HS-5 (cell line): ENCODE measurements at regions not wholly inside any gene's neighbourhood (a gene's known extent, or its start where the extent isn't known, plus 50 kb on each side); places are given as distances from the start of the nearest gene placed in this dataset.

Experiments
- DNase-seq: peaks from one replicate; pipeline ENCODE4 v3.0.0-alpha.2; 2012; ENCODE audit warnings: low read depth

GRCh38 chr16:86683441-86684194 is 105.3 kb downstream of the FOXL1 start:
- no peak for DNase-seq

DNA sequence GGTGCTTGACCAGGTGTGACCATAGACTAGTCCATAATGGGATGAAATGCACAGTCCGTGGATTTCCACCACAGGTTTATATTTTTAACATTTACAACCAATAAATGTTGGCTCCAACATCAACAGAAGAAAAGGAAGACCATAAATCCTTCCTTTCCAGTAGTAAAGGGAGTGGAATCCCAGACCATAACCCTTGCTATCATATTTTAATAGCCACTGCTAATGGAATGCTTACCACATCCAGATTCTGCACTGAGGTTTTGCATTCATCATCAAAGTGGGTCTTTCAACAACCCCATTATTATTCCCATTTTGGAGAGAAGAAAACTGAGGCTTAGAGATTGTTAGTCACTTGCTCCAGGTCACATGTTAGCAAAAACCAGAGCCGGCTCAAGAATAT is 106.7 kb downstream of the FOXL1 start:
- no peak for DNase-seq

GRCh38 chr16:86690970-86691369 is 112.6 kb downstream of the FOXL1 start:
- DNase-seq = no peak

- no peak for DNase-seq
Observed at GRCh38 chr16:86692426-86692825, 114.1 kb downstream of the FOXL1 start.

GRCh38 chr16:86693033-86693432 is 114.7 kb downstream of the FOXL1 start:
- DNase-seq = no peak

GRCh38 chr16:86697715-86698114 is 119.4 kb downstream of the FOXL1 start:
- no peak for DNase-seq

DNA sequence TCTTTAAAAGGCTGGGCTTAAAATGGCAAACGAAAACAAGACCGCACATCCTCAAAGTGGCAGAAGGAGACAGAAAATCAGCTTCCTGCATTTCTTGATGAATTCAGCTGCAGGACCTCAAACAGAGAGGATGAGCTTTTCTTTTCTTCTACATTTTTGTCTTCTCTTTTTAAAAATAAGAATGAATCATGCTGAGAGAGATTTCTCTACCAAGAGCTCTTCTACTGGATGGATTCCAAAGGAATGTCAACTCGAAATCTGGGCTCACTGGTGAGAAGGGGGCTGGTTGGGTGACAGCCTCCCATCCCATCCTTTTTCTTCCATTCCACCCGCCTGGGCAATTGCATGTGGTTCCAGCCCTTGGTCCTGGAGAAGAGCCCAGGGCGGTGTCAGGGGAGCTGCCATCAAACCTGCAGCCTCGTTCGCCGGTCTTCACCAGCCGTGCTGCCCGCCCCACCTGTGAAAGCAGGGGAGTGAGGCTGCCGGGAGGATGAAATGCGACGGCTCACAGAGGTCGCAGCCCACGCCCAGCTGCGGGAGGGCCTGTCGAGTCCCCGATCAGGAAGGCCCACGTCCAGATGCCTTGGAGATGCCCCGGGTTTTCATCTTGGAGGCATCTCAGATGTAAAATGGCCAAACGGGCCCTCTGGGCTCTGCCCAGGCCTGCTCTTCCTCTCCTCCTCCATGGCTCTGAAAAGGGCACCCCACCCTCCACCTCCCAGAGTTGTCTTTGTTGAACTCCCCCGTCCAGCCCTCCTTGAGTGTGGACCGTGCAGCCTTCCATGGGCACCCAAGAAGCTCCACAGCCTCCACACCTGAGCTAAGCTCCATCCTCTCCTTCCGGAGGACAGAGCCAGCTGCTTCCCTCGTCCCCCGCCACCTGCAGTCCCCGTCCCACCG is 121.9 kb downstream of the FOXL1 start:
- DNase-seq = no peak

DNA sequence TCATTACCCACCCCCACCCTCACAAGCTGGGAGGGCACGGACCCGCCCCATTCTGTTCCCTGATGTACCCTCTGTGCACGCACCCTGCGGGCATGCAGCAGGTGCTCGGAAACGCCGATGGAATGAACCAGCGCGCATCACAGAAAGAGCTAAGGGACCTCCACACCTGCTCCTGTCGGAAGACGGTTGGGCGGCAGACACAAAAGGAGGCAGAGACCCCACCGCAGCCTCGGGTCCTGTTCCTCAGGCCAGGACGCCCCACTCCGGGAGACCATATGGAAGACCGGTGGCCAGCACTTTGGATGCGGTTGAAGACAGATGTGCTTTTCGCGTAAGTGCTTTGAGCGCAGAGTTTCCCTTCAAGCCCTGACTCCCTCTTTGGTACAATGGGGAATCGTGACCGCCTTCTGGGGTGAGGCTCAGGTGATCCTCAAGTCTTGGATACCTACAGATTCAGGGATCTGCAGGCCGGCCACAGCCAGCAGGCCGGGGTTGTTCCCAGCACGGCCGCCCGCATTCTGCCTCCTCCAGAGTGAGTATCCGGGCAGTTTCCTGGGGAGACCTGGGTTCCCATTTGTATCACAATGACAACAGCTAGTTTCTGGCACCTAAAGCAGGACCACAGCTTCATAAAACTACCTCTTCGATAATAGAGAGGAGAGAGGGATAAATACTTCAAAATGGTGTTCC is 123.1 kb downstream of the FOXL1 start:
- DNase-seq = no peak

DNA sequence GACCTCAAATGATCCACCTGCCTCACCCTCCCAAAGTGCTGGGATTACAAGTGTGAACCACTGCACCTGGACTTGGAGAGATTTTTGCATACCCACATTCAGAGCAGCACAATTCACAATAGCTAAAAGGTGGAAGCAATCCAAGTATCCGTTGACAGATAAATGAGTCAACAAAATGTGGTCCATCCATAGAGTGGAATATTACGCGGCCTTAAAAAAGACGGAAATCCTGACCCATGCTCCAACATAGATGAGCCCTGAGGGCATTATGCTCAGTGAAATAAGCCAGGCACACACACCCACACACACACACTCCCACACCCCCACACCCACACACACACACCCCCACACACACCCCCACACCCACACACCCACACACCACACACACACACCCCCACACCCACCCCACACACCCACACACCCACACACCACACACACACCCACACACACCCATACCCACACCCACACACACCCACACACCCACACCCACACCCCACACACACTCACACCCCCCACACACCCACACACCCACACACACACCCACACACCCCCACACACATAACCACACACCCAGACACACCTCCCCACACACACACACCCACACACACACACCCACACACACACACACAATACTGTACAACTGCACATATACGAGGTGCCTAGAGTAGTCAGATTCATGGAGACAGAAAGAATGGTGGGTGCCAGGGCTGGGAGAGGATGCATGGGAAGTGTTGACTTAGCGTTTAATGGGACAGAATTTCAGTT is 124.7 kb downstream of the FOXL1 start:
- no peak for DNase-seq

GRCh38 chr16:86704516-86704915 is 126.2 kb downstream of the FOXL1 start:
- DNase-seq = no peak

- DNase-seq = no peak
Observed at GRCh38 chr16:86706726-86707125, 128.4 kb downstream of the FOXL1 start.

- DNase-seq = no peak
Observed at GRCh38 chr16:86707171-86707570, 128.8 kb downstream of the FOXL1 start.

GRCh38 chr16:86707581-86707980 is 129.2 kb downstream of the FOXL1 start:
- DNase-seq = no peak

DNA sequence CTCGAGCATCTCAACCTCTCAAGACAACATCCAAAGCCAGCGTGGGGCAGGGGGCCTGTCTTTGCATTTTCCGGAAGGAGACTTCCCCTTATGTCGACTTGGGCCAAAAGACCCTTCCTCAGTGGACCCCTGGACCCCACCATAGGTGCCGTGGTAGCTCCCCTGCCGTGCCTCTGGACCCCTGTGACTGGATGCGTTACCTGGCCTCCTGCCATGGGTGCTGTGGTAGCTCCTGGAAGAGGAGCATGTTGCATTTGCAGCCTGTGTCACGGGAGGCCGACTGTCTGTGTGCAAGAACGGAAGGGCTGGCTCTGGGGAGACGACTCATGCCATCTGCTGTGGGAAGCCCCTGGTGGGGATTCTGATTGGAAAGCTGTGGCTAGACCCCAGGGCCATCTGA is 130.1 kb downstream of the FOXL1 start:
- no peak for DNase-seq

DNA sequence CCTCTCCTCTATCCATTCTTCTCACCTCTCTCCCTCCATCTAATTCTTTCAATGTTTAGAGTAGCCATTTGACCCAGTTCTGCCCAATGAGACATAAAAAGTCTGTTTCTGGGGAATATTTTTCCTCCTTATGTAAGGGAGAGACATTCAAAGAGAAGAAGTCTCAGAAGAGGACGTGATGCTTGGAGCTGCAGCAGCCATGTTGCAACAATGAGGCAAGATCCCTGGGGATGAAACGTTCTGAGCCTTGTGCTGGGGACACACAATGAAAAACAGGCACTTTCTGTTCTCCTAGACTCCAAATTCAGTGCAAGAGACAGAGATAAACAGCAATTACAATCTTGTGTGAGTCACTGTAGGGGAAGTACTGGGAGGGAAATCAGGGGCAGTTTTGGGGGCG is 130.8 kb downstream of the FOXL1 start:
- no peak for DNase-seq

- no peak for DNase-seq
Observed at GRCh38 chr16:86709902-86710601, 131.7 kb downstream of the FOXL1 start.

- DNase-seq = no peak
Observed at GRCh38 chr16:86710602-86710950, 132.2 kb downstream of the FOXL1 start.

GRCh38 chr16:86712158-86713009 is 134.0 kb downstream of the FOXL1 start:
- DNase-seq = no peak

DNA sequence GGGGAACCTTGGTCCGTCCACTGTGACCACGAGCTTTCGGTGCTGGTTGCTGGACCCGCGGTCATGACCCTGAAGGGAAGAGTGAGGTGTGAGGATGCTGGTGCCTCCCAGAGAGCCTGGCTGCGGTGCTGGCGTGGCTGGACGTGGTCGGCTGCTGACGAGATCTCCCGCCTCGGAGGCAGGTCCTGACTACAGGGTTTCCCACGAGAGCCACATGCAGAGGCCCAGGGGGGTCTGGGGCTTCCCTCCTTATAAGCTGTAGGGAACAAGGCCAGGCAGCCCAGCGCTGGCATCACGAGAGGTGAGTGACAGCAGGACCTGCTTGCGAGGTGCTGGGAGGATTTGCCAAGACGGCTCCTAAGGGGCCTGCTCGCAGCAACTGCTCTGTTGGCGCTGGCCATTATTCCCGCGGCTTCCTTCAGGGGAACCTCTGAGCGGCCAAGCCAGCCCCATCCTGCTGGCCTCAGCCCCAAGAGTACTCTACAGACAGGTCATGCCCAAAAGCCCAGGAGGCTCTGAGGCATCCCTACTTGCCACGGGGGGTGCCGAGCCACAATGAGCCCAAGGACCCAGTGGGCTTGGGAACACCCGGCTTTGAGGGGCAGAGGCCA is 134.8 kb downstream of the FOXL1 start:
- no peak for DNase-seq

GRCh38 chr16:86714166-86714565 is 135.8 kb downstream of the FOXL1 start:
- no peak for DNase-seq
